ENCODE measurements at regions not wholly inside any gene's neighbourhood (a gene's known extent, or its start where the extent isn't known, plus 50 kb on each side); places are given as distances from the start of the nearest gene placed in this dataset.

DNA sequence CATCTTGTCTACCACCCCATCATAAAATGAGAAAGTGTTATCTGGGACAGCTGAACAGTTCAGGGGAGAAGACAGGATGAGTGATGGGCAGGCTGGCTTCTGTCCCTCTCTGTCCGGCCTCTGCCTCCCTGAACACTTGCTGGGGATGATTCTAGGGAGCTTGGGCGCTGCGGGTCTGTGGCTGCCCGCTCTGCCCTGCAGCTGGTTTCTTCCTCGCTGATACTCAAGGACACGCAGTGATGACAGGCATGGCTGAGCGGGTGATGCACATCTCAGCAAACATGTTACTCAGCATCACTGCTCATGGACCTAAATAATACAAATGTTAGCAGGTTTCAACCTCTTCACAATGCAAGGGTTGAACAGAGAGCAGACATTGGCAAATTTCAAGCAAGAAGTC lies 161.1 kb downstream of the TMEM18 start:
- no peak for TF ChIP-seq EZH2 (IDR thresholded peaks at IDR 0.05; ENCODE audit: low read length, missing control alignments)
- TF ChIP-seq, protein P1, sequence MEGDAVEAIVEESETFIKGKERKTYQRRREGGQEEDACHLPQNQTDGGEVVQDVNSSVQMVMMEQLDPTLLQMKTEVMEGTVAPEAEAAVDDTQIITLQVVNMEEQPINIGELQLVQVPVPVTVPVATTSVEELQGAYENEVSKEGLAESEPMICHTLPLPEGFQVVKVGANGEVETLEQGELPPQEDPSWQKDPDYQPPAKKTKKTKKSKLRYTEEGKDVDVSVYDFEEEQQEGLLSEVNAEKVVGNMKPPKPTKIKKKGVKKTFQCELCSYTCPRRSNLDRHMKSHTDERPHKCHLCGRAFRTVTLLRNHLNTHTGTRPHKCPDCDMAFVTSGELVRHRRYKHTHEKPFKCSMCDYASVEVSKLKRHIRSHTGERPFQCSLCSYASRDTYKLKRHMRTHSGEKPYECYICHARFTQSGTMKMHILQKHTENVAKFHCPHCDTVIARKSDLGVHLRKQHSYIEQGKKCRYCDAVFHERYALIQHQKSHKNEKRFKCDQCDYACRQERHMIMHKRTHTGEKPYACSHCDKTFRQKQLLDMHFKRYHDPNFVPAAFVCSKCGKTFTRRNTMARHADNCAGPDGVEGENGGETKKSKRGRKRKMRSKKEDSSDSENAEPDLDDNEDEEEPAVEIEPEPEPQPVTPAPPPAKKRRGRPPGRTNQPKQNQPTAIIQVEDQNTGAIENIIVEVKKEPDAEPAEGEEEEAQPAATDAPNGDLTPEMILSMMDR (conservative IDR thresholded peaks at IDR 0.05 in 1 of 2, IDR thresholded peaks at IDR 0.05 in 1 of 2; ENCODE audit: low read depth in 1 of 2, low read length in 2 of 2) = no peak
